IPS-18a (cell line): ENCODE measurements at regions not wholly inside any gene's neighbourhood (a gene's known extent, or its start where the extent isn't known, plus 50 kb on each side); places are given as distances from the start of the nearest gene placed in this dataset.

ENCODE experiments used
- H3K27ac ChIP-seq: one replicate; pipeline ENCODE4 v1.5.1; 2013; ENCODE audit warnings: low read length
- H3K27me3 ChIP-seq: one replicate; pipeline ENCODE4 v1.6.1; 2013; ENCODE audit warnings: mild to moderate bottlenecking, low read length; ENCODE audit not compliant: control insufficient read depth, insufficient read depth
- H3K36me3 ChIP-seq: one replicate; pipeline ENCODE4 v1.6.1; 2013; ENCODE audit warnings: low read depth, low read length; ENCODE audit not compliant: control insufficient read depth
- H3K4me1 ChIP-seq: one replicate; pipeline ENCODE4 v1.6.1; 2013; ENCODE audit warnings: low read depth, low read length; ENCODE audit not compliant: control insufficient read depth
- H3K4me3 ChIP-seq: one replicate; pipeline ENCODE4 v1.5.1; 2013; ENCODE audit warnings: low read length
- H3K9ac ChIP-seq: one replicate; pipeline ENCODE4 v1.6.1; 2013; ENCODE audit warnings: mild to moderate bottlenecking, low read length, moderate library complexity
- H3K9me3 ChIP-seq: one replicate; pipeline ENCODE4 v1.6.1; 2013; ENCODE audit warnings: low read depth, low read length; ENCODE audit not compliant: control insufficient read depth

- H3K4me3 ChIP-seq, result no peak overlapping the region
Observed at GRCh38 chr2:129794116-129794515, 185.3 kb upstream of the RAB6C start.

DNA sequence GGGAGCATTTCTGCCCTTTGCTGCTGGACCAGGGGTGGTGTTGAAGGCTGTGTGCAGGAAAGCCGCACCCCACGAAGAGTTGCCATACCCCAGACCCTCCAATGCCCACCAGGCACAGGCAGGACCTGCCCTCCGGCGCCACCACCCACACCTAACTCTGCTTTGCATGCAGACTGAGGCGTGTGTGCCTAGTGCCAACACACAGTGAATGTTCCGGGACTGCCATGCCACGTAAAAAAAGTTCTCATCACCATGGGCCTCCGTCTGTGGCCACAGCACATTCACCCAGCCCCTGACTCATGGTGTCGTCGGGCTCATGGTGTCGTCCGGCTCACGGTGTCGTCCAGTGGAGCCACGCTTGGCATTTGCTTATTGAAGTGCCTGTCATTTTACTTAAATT lies 184.9 kb upstream of the RAB6C start:
- Histone ChIP-seq H3K27ac (no peak overlapping the region), H3K9ac (no peak overlapping the region), H3K4me1 (no peaks in the 10 kb centered on the region), H3K4me3 (no peak overlapping the region), H3K27me3 (no peaks in the 10 kb centered on the region), H3K9me3 (no peaks in the 10 kb centered on the region), H3K36me3 (no peaks in the 10 kb centered on the region)

More at GRCh38 chr2:129794116-129794515, 185.3 kb upstream of the RAB6C start:
- no peaks in the 10 kb centered on the region for H3K4me1 ChIP-seq
- no peaks in the 10 kb centered on the region for H3K36me3 ChIP-seq
- H3K9ac ChIP-seq, result no peak overlapping the region
- no peaks in the 10 kb centered on the region for H3K27me3 ChIP-seq
- no peaks in the 10 kb centered on the region for H3K9me3 ChIP-seq
- H3K27ac ChIP-seq, result no peak overlapping the region

DNA sequence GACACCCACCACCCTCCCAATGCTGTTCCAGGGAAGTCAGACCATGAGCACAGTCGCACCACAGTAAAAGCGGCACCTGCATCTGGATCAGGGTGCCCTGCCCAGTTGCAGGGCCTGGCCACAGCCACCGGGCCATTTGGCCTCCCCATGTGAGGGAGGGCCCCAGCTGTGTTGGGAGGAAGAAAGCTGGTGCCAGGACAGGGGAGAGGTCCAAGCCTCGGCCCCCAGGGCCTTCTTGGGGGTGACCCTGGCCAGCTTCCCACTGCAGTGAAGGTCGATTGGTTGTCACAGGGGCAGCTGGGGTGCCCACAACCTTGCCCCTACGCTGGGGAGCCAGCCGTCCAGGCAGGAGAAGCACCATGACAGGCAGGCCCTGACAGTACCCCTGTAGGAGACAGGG lies 183.2 kb upstream of the RAB6C start:
- Histone ChIP-seq H3K36me3 (no peaks in the 10 kb centered on the region), H3K9me3 (no peaks in the 10 kb centered on the region), H3K27ac (no peak overlapping the region), H3K4me3 (no peak overlapping the region), H3K9ac (no peak overlapping the region), H3K4me1 (peaks cover 2% of the 10 kb centered on the region), H3K27me3 (no peaks in the 10 kb centered on the region)

DNA sequence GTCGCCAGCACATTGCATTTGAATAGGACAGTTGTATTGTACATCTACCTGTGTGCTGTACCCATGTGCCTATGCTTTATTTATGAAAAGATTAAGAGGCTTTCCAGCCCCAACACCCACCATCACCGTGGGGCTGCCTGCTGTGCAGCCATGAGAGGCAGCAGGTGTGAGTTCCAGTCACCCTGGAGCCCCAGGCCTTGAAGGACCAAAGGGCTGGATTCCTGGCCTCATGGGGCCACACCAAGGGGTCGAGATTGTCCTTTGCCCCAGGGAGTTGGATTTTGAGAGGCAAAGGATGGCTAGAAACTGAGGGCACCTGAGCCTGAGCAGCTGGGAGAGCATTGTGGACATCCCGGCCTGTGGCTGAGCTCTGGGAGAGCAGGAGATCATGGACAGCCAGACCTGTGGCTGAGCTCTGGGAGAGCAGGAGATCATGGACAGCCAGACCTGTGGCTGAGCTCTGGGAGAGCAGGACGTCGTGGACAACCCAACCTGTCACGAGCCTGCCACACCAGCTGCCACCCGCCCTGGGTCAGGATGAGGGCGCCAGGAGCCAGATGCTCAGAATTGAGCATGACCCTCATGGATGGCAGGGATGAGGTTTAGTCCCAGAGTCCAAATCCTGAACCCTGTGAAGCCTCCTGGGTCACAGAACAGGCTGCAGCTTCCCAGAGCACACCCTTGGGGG lies 182.5 kb upstream of the RAB6C start:
- no peak overlapping the region for H3K9ac ChIP-seq
- H3K9me3 ChIP-seq, result no peaks in the 10 kb centered on the region
- H3K4me1 ChIP-seq, result peaks cover 9% of the 10 kb centered on the region
- no peaks in the 10 kb centered on the region for H3K36me3 ChIP-seq
- H3K27me3 ChIP-seq, result no peaks in the 10 kb centered on the region
- H3K27ac ChIP-seq, result no peak overlapping the region
- no peak overlapping the region for H3K4me3 ChIP-seq

GRCh38 chr2:129797489-129798300 lies 181.8 kb upstream of the RAB6C start:
- H3K4me1 ChIP-seq, result peaks cover 17% of the 10 kb centered on the region
- H3K36me3 ChIP-seq, result no peaks in the 10 kb centered on the region
- H3K27ac ChIP-seq, result no peak overlapping the region
- H3K27me3 ChIP-seq, result no peaks in the 10 kb centered on the region
- no peak overlapping the region for H3K4me3 ChIP-seq
- H3K9me3 ChIP-seq, result no peaks in the 10 kb centered on the region
- no peak overlapping the region for H3K9ac ChIP-seq

DNA sequence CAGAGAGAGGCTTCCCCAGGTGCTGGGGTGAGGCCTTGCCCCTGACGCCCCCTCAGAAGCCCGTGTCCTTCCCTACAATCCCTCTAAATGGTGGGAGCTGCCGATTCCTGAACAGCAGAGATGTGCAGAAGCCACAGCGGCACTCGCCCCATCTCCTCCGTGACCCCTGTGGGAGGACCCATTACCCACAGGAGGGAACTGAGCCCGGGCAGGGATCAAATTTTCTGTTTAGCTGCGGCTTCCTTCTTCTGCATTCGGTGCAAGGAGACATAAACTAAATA lies 181.2 kb upstream of the RAB6C start:
- no peak overlapping the region for H3K9ac ChIP-seq
- H3K4me3 ChIP-seq, result no peak overlapping the region
- H3K36me3 ChIP-seq, result no peaks in the 10 kb centered on the region
- no peaks in the 10 kb centered on the region for H3K9me3 ChIP-seq
- no peak overlapping the region for H3K27ac ChIP-seq
- peaks cover 21% of the 10 kb centered on the region for H3K4me1 ChIP-seq
- H3K27me3 ChIP-seq, result no peaks in the 10 kb centered on the region

GRCh38 chr2:129798626-129799025 lies 180.8 kb upstream of the RAB6C start:
- H3K36me3 ChIP-seq, result no peaks in the 10 kb centered on the region
- no peaks in the 10 kb centered on the region for H3K27me3 ChIP-seq
- H3K4me3 ChIP-seq, result no peak overlapping the region
- H3K4me1 ChIP-seq, result peaks cover 21% of the 10 kb centered on the region
- H3K9me3 ChIP-seq, result no peaks in the 10 kb centered on the region
- H3K27ac ChIP-seq, result no peak overlapping the region
- no peak overlapping the region for H3K9ac ChIP-seq

DNA sequence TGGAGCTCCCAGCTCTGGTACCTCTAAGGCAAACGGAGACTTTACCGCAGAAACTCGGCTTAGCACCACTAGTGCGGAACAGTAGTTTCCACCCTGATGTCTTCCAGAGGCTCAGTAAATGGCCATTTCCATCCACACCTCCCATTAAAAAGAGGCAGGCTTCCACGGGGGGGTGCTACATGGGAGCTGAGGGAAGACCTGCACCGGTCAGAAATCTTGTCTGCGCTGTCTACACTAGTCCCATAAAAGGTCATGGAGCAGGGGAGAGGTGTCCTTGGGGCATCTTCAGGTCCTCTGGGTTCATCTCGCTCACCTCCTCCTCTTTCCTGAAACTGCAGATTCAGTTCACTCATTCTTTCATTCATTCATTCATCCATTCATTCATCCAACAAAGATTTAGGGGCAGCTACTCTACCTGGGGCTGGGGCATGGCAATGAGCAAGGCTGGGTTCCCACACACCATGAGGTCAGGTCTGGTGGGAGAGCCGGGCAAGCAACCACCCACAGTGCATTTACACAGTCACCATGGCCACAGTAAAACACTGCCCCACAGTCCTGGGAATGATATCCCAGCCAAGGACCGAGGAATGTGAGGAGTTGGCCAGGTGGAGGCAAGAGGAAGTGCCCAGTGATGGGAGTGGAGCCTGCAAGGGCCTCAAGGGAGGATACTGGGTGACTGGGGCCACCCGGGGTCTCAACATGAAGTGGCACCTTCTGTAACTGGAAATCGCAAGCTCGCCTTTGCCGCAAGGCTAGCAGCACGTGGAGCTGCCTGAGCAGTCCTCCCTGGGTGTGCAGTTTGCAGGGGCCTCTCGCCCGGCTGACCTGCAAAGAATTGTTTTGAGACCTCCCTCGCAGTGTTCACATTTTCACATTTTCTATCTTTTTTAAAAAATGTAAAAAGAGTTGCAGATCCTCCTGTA lies 180.2 kb upstream of the RAB6C start:
- Histone ChIP-seq H3K9me3 (no peaks in the 10 kb centered on the region), H3K27me3 (no peaks in the 10 kb centered on the region), H3K27ac (no peak overlapping the region), H3K36me3 (no peaks in the 10 kb centered on the region), H3K9ac (no peak overlapping the region), H3K4me3 (no peak overlapping the region), H3K4me1 (peaks cover 21% of the 10 kb centered on the region)

GRCh38 chr2:129800285-129800684 lies 179.2 kb upstream of the RAB6C start:
- H3K4me1 ChIP-seq, result peaks cover 21% of the 10 kb centered on the region
- H3K9me3 ChIP-seq, result no peaks in the 10 kb centered on the region
- H3K4me3 ChIP-seq, result no peak overlapping the region
- H3K27me3 ChIP-seq, result no peaks in the 10 kb centered on the region
- no peaks in the 10 kb centered on the region for H3K36me3 ChIP-seq
- no peak overlapping the region for H3K9ac ChIP-seq
- H3K27ac ChIP-seq, result no peak overlapping the region

DNA sequence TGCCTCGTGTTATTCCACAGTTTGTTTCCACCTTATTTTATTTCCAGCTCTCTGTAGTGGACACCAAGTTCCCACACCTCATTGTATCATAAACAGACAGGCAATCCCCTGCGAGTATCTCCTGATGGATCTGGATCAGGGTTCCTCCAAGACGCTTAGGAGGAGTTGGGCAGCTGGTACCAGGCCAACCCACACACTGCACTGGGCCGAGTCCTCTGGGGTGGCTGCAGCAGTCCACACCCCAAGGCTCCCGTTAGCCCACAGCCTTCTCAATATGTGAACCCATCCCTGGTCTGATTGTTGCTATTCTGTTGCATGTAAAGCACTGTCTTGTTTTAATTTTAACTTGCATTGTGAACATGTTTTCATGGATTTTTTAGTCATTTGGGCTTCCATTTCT lies 178.8 kb upstream of the RAB6C start:
- Histone ChIP-seq H3K27me3 (no peaks in the 10 kb centered on the region), H3K9me3 (no peaks in the 10 kb centered on the region), H3K4me1 (peaks cover 21% of the 10 kb centered on the region), H3K9ac (no peak overlapping the region), H3K4me3 (no peak overlapping the region), H3K36me3 (no peaks in the 10 kb centered on the region), H3K27ac (no peak overlapping the region)

- Histone ChIP-seq H3K4me1 (peaks cover 24% of the 10 kb centered on the region), H3K9me3 (no peaks in the 10 kb centered on the region), H3K36me3 (no peaks in the 10 kb centered on the region), H3K27ac (no peak overlapping the region), H3K4me3 (no peak overlapping the region), H3K9ac (no peak overlapping the region), H3K27me3 (no peaks in the 10 kb centered on the region)
Observed at GRCh38 chr2:129801575-129801974, 177.9 kb upstream of the RAB6C start.
